ENCODE measurements at regions not wholly inside any gene's neighbourhood (a gene's known extent, or its start where the extent isn't known, plus 50 kb on each side); places are given as distances from the start of the nearest gene placed in this dataset.

- DNase-seq (ENCODE audit: low read depth): no peak
- CTCF ChIA-PET: no interaction called here
These were observed 140.3 kb upstream of the ERCC4 start for GRCh38 chr16:13779676-13780075.

GRCh38 chr16:13780406-13781168 is 139.4 kb upstream of the ERCC4 start:
- POLR2A ChIA-PET: no interaction called here
- CTCF ChIA-PET: no interaction called here

More at GRCh38 chr16:13779676-13780075, 140.3 kb upstream of the ERCC4 start:
- Histone ChIP-seq H3K36me3 (ENCODE audit: control insufficient read depth, insufficient read depth, low read length) (no peaks in the 10 kb centered on the region), H3K4me3 (ENCODE audit: low read depth, low read length) (no peak overlapping the region), H3K27me3 (ENCODE audit: control insufficient read depth, insufficient read depth, low read length) (no peaks in the 10 kb centered on the region)
- no peak for TF ChIP-seq CTCF (IDR thresholded peaks at IDR 0.05; ENCODE audit: insufficient read depth, low read depth, low read length)
- POLR2A ChIA-PET: no interaction called here

DNA sequence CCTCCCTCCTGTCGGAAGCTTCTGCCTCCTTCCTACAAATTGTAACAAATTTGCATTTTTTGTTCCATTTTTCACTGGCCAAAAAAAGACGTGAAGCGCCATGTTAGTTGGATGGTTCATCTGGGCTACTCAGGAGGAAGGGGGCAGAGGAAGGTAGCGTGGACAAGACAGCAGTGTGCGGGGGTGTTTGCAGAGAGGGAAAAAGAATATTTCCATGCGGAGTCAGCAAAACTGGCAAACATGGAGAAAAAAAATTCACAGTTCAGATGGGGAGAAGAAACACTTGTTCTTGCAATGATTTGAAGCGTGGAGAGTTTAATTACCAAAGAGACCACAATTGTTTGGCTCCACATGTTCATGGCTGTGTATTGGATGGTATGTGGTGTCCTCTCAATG is 138.8 kb upstream of the ERCC4 start:
- H3K4me3 ChIP-seq (ENCODE audit: low read depth, low read length): no peak overlapping the region
- H3K36me3 ChIP-seq (ENCODE audit: control insufficient read depth, insufficient read depth, low read length): no peaks in the 10 kb centered on the region
- no peak for DNase-seq (ENCODE audit: low read depth)
- POLR2A ChIA-PET: no interaction called here
- no peak for TF ChIP-seq CTCF (IDR thresholded peaks at IDR 0.05; ENCODE audit: insufficient read depth, low read depth, low read length)
- CTCF ChIA-PET: no interaction called here
- H3K27me3 ChIP-seq (ENCODE audit: control insufficient read depth, insufficient read depth, low read length): no peaks in the 10 kb centered on the region

More at GRCh38 chr16:13780406-13781168, 139.4 kb upstream of the ERCC4 start:
- no peaks in the 10 kb centered on the region for H3K36me3 ChIP-seq (ENCODE audit: control insufficient read depth, insufficient read depth, low read length)
- DNase-seq (ENCODE audit: low read depth): no peak
- H3K4me3 ChIP-seq (ENCODE audit: low read depth, low read length): no peak overlapping the region
- H3K27me3 ChIP-seq (ENCODE audit: control insufficient read depth, insufficient read depth, low read length): no peaks in the 10 kb centered on the region
- no peak for TF ChIP-seq CTCF (IDR thresholded peaks at IDR 0.05; ENCODE audit: insufficient read depth, low read depth, low read length)

DNA sequence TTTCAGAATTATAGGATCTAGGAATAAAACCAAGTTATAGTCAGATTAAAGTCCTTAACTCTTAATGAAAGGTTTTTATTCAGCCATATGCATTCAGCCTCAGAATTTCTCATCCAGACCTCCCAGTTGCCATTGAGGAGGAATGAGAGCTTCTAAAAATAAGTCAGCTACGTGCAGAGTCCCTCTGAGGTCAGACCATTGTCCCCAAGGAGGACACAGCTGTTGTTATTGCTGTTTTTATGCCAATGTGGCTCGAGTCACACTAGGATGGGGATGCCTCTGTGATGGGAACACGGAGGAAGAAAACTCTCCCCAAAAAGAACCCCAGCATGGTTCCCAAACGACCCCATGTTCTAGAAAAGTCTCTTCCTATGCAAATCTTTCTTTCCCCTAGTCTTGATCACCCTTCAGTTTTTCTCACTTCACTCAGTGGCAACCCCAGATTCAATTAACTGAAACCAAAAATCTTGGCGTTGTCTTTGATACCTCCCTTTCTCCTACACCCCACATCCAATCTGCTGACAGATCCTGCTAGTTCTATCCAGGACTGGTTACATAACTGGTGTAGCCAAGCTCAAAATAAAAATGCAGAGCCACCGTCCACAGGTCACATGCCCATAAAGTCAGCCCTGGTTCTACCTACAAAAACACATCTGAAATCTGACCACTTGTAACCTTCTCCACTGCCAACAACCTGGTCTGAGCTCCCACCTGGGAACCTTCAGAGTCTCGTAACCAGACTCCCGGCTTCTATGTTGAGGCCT is 138.2 kb upstream of the ERCC4 start:
- no peak overlapping the region for H3K4me3 ChIP-seq (ENCODE audit: low read depth, low read length)
- no peak for TF ChIP-seq CTCF (IDR thresholded peaks at IDR 0.05; ENCODE audit: insufficient read depth, low read depth, low read length)
- ChIA-PET CTCF (no interaction called here), POLR2A (no interaction called here)
- H3K27me3 ChIP-seq (ENCODE audit: control insufficient read depth, insufficient read depth, low read length): no peaks in the 10 kb centered on the region
- H3K36me3 ChIP-seq (ENCODE audit: control insufficient read depth, insufficient read depth, low read length): no peaks in the 10 kb centered on the region
- no peak for DNase-seq (ENCODE audit: low read depth)

GRCh38 chr16:13791095-13791494 is 128.9 kb upstream of the ERCC4 start:
- H3K4me3 ChIP-seq (ENCODE audit: low read depth, low read length): no peak overlapping the region
- ChIA-PET CTCF (no interaction called here), POLR2A (no interaction called here)
- DNase-seq (ENCODE audit: low read depth): no peak
- H3K36me3 ChIP-seq (ENCODE audit: control insufficient read depth, insufficient read depth, low read length): no peaks in the 10 kb centered on the region
- no peak for TF ChIP-seq CTCF (IDR thresholded peaks at IDR 0.05; ENCODE audit: insufficient read depth, low read depth, low read length)
- H3K27me3 ChIP-seq (ENCODE audit: control insufficient read depth, insufficient read depth, low read length): no peaks in the 10 kb centered on the region
